ENCODE measurements at regions not wholly inside any gene's neighbourhood (a gene's known extent, or its start where the extent isn't known, plus 50 kb on each side); places are given as distances from the start of the nearest gene placed in this dataset.
A peak's percentile ranks its signal among the peaks of the same experiment; 100 is the strongest.

- TF ChIP-seq CTCF (conservative IDR thresholded peaks at IDR 0.05; ENCODE audit: low read depth, low read length) = peak; percentile 81
- no peak for TF ChIP-seq MAFK (IDR thresholded peaks at IDR 0.05; ENCODE audit: low read depth, low read length)
- no peak for TF ChIP-seq POLR2A (IDR thresholded peaks at IDR 0.05; ENCODE audit: low read depth, low read length)
- no peak for TF ChIP-seq MXI1 (IDR thresholded peaks at IDR 0.05; ENCODE audit: borderline replicate concordance, low read depth, low read length)
- TF ChIP-seq SMC3 (IDR thresholded peaks at IDR 0.05; ENCODE audit: low read depth, low read length) = peak; percentile 80
- no peak for TF ChIP-seq RCOR1 (IDR thresholded peaks at IDR 0.05; ENCODE audit: insufficient replicate concordance, low read length)
- no peak for TF ChIP-seq USF2 (IDR thresholded peaks at IDR 0.05; ENCODE audit: low read depth, low read length)
Observed at GRCh38 chr6:164927288-164928056, 381.9 kb downstream of the C6orf118 start.

Measured in IMR-90 (cell line).